ENCODE measurements at regions not wholly inside any gene's neighbourhood (a gene's known extent, or its start where the extent isn't known, plus 50 kb on each side); places are given as distances from the start of the nearest gene placed in this dataset.
A peak's percentile ranks its signal among the peaks of the same experiment; 100 is the strongest.

GRCh38 chr4:164512124-164512523 lies 241.8 kb upstream of the SMIM31 start:
- no CpG with 5 or more reads among the region's 2 CpGs for WGBS (ENCODE audit: insufficient coverage)
- H3K9ac ChIP-seq (ENCODE audit: insufficient read depth, low read length, poor library complexity, severe bottlenecking) = no peak overlapping the region
- H3K4me3 Mint-ChIP-seq = no peak overlapping the region
- H3K27ac Mint-ChIP-seq = no peak overlapping the region
- no peaks in the 10 kb centered on the region for H3K4me1 Mint-ChIP-seq
- DNase-seq = peak in 2 of 3 donors; percentile 10 to 17
- no peak overlapping the region for H2AFZ ChIP-seq (ENCODE audit: insufficient read depth, low read depth, low read length, poor library complexity, severe bottlenecking)
- H3K27ac ChIP-seq (ENCODE audit: low read depth in 1 of 2, low read length in 2 of 2) = no peak overlapping the region
- no peaks in the 10 kb centered on the region for H3K36me3 Mint-ChIP-seq
- H3K27me3 Mint-ChIP-seq (ENCODE audit: low read depth in 3 of 3) = no peaks in the 10 kb centered on the region
- H3K4me1 ChIP-seq (ENCODE audit: control insufficient read depth in 1 of 2, insufficient read depth in 2 of 2, low read length in 2 of 2) = peaks cover 0 to 26% of the 10 kb centered on the region in 2 donors
- H3K79me2 ChIP-seq (ENCODE audit: insufficient read depth, low read length) = no peaks in the 10 kb centered on the region
- H3K9me3 Mint-ChIP-seq = peaks cover 0 to 14% (median under 1%) of the 10 kb centered on the region in 7 donors
- no peak overlapping the region for H3K4me3 ChIP-seq (replicated peaks in 1 of 3; ENCODE audit: low read depth in 2 of 3, low read length in 3 of 3)
- intact Hi-C loops (cut with micrococcal nuclease) = no loop called here
- no peak for TF ChIP-seq CTCF (IDR thresholded peaks at IDR 0.05)
- H3K9me3 ChIP-seq (replicated peaks in 1 of 2; ENCODE audit: control insufficient read depth in 1 of 2, insufficient read depth in 1 of 2, low read length in 2 of 2) = no peaks in the 10 kb centered on the region
- H3K4me2 ChIP-seq (replicated peaks; ENCODE audit: extremely low read depth, low read length, poor library complexity, severe bottlenecking) = no peak overlapping the region
- no peaks in the 10 kb centered on the region for H3K27me3 ChIP-seq (ENCODE audit: control insufficient read depth in 2 of 2, insufficient read depth in 2 of 2, low read length in 2 of 2)
- no peaks in the 10 kb centered on the region for H3K36me3 ChIP-seq (replicated peaks in 1 of 2; ENCODE audit: control insufficient read depth in 1 of 2, insufficient read depth in 2 of 2, low read length in 2 of 2)
- H4K20me1 ChIP-seq (ENCODE audit: insufficient read depth, low read length) = no peaks in the 10 kb centered on the region

- H3K36me3 Mint-ChIP-seq = no peaks in the 10 kb centered on the region
- no peaks in the 10 kb centered on the region for H4K20me1 ChIP-seq (ENCODE audit: insufficient read depth, low read length)
Observed at GRCh38 chr4:164514765-164515164, 239.2 kb upstream of the SMIM31 start.

More at GRCh38 chr4:164514765-164515164, 239.2 kb upstream of the SMIM31 start:
- DNase-seq = no peak
- TF ChIP-seq CTCF (IDR thresholded peaks at IDR 0.05) = no peak
- Histone ChIP-seq H3K79me2 (ENCODE audit: insufficient read depth, low read length) (no peaks in the 10 kb centered on the region), H3K4me2 (replicated peaks; ENCODE audit: extremely low read depth, low read length, poor library complexity, severe bottlenecking) (no peak overlapping the region), H3K4me3 (replicated peaks in 1 of 3; ENCODE audit: low read depth in 2 of 3, low read length in 3 of 3) (no peak overlapping the region), H3K9ac (ENCODE audit: insufficient read depth, low read length, poor library complexity, severe bottlenecking) (no peak overlapping the region), H3K27ac (ENCODE audit: low read depth in 1 of 2, low read length in 2 of 2) (no peak overlapping the region), H3K36me3 (replicated peaks in 1 of 2; ENCODE audit: control insufficient read depth in 1 of 2, insufficient read depth in 2 of 2, low read length in 2 of 2) (no peaks in the 10 kb centered on the region), H3K4me1 (ENCODE audit: control insufficient read depth in 1 of 2, insufficient read depth in 2 of 2, low read length in 2 of 2) (peaks cover 0 to 16% of the 10 kb centered on the region in 2 donors), H2AFZ (ENCODE audit: insufficient read depth, low read depth, low read length, poor library complexity, severe bottlenecking) (no peak overlapping the region), H3K9me3 (replicated peaks in 1 of 2; ENCODE audit: control insufficient read depth in 1 of 2, insufficient read depth in 1 of 2, low read length in 2 of 2) (no peaks in the 10 kb centered on the region), H3K27me3 (ENCODE audit: control insufficient read depth in 2 of 2, insufficient read depth in 2 of 2, low read length in 2 of 2) (no peaks in the 10 kb centered on the region)
- Mint-ChIP-seq H3K9me3 (peaks cover 0 to 14% (median 2%) of the 10 kb centered on the region in 7 donors), H3K27me3 (ENCODE audit: low read depth in 3 of 3) (no peaks in the 10 kb centered on the region), H3K27ac (no peak overlapping the region), H3K4me1 (no peaks in the 10 kb centered on the region), H3K4me3 (no peak overlapping the region)
- intact Hi-C loops (cut with micrococcal nuclease) = no loop called here

Data from CD14-positive monocyte (primary cell).